HG02571 (cell line): ENCODE measurements at regions not wholly inside any gene's neighbourhood (a gene's known extent, or its start where the extent isn't known, plus 50 kb on each side); places are given as distances from the start of the nearest gene placed in this dataset.
"Not testable (repeated sequence)": the region's sequence is repeated elsewhere in the genome, so short reads cannot be mapped to it uniquely, and the experiment has no call there.

Experiments
- ATAC-seq: cut with Tn5 transposase; IDR thresholded peaks from one replicate; pipeline ENCODE4 v1.9.1; 2021; ENCODE audit warnings: mild to moderate bottlenecking, moderate library complexity; ENCODE audit not compliant: unreplicated experiment

GRCh38 chr3:181549266-181549665 lies 162.5 kb upstream of the SOX2 start:
- no peak for ATAC-seq

GRCh38 chr3:181541414-181541813 lies 170.3 kb upstream of the SOX2 start:
- no peak for ATAC-seq

GRCh38 chr3:181534781-181535221 lies 176.9 kb upstream of the SOX2 start:
- no peak for ATAC-seq

- ATAC-seq: no peak
These were observed 177.9 kb upstream of the SOX2 start for GRCh38 chr3:181533811-181534210.

GRCh38 chr3:181530584-181530983 lies 181.1 kb upstream of the SOX2 start:
- ATAC-seq: no peak

GRCh38 chr3:181521831-181522230 lies 189.9 kb upstream of the SOX2 start:
- no peak for ATAC-seq

- ATAC-seq: no peak
These were observed 193.5 kb upstream of the SOX2 start for GRCh38 chr3:181518222-181518621.

GRCh38 chr3:181512787-181513186 lies 198.9 kb upstream of the SOX2 start:
- ATAC-seq: no peak

GRCh38 chr3:181510500-181510899 lies 201.2 kb upstream of the SOX2 start:
- ATAC-seq: no peak

GRCh38 chr3:181497358-181497757 lies 214.4 kb upstream of the SOX2 start:
- ATAC-seq: no peak

GRCh38 chr3:181493423-181493822 lies 218.3 kb upstream of the SOX2 start:
- ATAC-seq: no peak

GRCh38 chr3:181488536-181488935 lies 223.2 kb upstream of the SOX2 start:
- ATAC-seq: no peak

- ATAC-seq: no peak
These were observed 224.3 kb upstream of the SOX2 start for GRCh38 chr3:181487236-181487978.

GRCh38 chr3:181486141-181486885 lies 225.4 kb upstream of the SOX2 start:
- no peak for ATAC-seq

GRCh38 chr3:181484026-181484425 lies 227.7 kb upstream of the SOX2 start:
- ATAC-seq: no peak

GRCh38 chr3:181475146-181475545 lies 236.6 kb upstream of the SOX2 start:
- not testable (repeated sequence) for ATAC-seq

- ATAC-seq: no peak
These were observed 241.4 kb upstream of the SOX2 start for GRCh38 chr3:181470349-181470748.

- no peak for ATAC-seq
These were observed 247.6 kb upstream of the SOX2 start for GRCh38 chr3:181464033-181464694.

GRCh38 chr3:181461381-181461780 lies 250.3 kb upstream of the SOX2 start:
- ATAC-seq: no peak

- no peak for ATAC-seq
These were observed 252.2 kb upstream of the SOX2 start for GRCh38 chr3:181459516-181459915.

- ATAC-seq: no peak
These were observed 252.9 kb upstream of the SOX2 start for GRCh38 chr3:181458857-181459256.

- ATAC-seq: no peak
These were observed 254.0 kb upstream of the SOX2 start for GRCh38 chr3:181457756-181458155.
